ENCODE measurements at regions not wholly inside any gene's neighbourhood (a gene's known extent, or its start where the extent isn't known, plus 50 kb on each side); places are given as distances from the start of the nearest gene placed in this dataset.

DNA sequence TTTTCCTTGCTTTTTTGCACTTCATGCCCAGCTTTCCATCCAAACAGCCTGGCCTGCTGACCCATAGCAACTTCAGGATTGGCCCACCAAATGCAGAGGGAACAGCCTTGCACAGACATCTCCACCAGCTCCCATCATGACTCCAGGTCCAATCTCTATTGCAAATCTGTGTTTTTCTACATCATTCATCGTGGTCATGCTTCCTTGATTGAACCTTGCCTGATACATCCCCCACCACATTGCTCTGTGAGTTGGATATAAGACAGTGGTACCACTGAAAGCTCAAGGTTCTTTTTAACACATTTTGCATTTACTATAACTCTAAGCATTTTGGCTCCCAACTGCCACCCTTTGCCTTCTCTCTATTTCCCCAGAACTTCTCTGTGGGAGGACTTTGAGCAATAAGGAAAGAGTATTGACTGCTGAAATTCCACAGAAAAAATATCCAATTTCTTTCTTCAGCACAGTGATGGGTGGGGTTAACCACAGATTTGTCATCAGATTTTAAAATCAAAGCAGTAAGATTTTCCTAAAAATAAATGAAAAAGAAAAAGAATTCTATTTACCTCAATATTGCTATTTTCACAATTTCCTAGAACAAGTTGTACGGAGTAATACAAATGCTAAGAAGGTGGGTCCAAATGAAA is 114.6 kb upstream of the GALNT15 start:
- Histone ChIP-seq H3K27me3 (ENCODE audit: control insufficient read depth in 1 of 2, insufficient read depth in 2 of 2, low read length in 2 of 2) (no peaks in the 10 kb centered on the region), H3K27ac (ENCODE audit: low read depth, low read length) (peak overlapping the region; percentile 4), H3K9ac (ENCODE audit: low read depth in 1 of 2, low read length in 2 of 2) (no peak overlapping the region), H3K4me1 (ENCODE audit: control insufficient read depth in 1 of 2, insufficient read depth in 2 of 2, low read length in 2 of 2) (no peaks in the 10 kb centered on the region), H3K36me3 (ENCODE audit: control insufficient read depth in 1 of 2, insufficient read depth in 2 of 2, low read length in 2 of 2) (no peaks in the 10 kb centered on the region), H3K4me3 (ENCODE audit: low read depth in 1 of 2, low read length in 2 of 2) (no peak overlapping the region), H3K9me3 (ENCODE audit: control insufficient read depth in 1 of 2, low read length in 2 of 2) (no peaks in the 10 kb centered on the region)

GRCh38 chr3:16060358-16060852 is 114.1 kb upstream of the GALNT15 start:
- peak overlapping the region; percentile 63 for H3K27ac ChIP-seq (ENCODE audit: low read depth, low read length)
- H3K4me3 ChIP-seq (ENCODE audit: low read depth in 1 of 2, low read length in 2 of 2) = no peak overlapping the region
- H3K4me1 ChIP-seq (ENCODE audit: control insufficient read depth in 1 of 2, insufficient read depth in 2 of 2, low read length in 2 of 2) = no peaks in the 10 kb centered on the region
- H3K9me3 ChIP-seq (ENCODE audit: control insufficient read depth in 1 of 2, low read length in 2 of 2) = no peaks in the 10 kb centered on the region
- H3K27me3 ChIP-seq (ENCODE audit: control insufficient read depth in 1 of 2, insufficient read depth in 2 of 2, low read length in 2 of 2) = no peaks in the 10 kb centered on the region
- H3K36me3 ChIP-seq (ENCODE audit: control insufficient read depth in 1 of 2, insufficient read depth in 2 of 2, low read length in 2 of 2) = no peaks in the 10 kb centered on the region
- H3K9ac ChIP-seq (ENCODE audit: low read depth in 1 of 2, low read length in 2 of 2) = no peak overlapping the region

GRCh38 chr3:16060945-16061344 is 113.5 kb upstream of the GALNT15 start:
- Histone ChIP-seq H3K27me3 (ENCODE audit: control insufficient read depth in 1 of 2, insufficient read depth in 2 of 2, low read length in 2 of 2) (no peaks in the 10 kb centered on the region), H3K9ac (ENCODE audit: low read depth in 1 of 2, low read length in 2 of 2) (no peak overlapping the region), H3K9me3 (ENCODE audit: control insufficient read depth in 1 of 2, low read length in 2 of 2) (no peaks in the 10 kb centered on the region), H3K36me3 (ENCODE audit: control insufficient read depth in 1 of 2, insufficient read depth in 2 of 2, low read length in 2 of 2) (no peaks in the 10 kb centered on the region), H3K4me3 (ENCODE audit: low read depth in 1 of 2, low read length in 2 of 2) (no peak overlapping the region), H3K27ac (ENCODE audit: low read depth, low read length) (peak overlapping the region; percentile 63), H3K4me1 (ENCODE audit: control insufficient read depth in 1 of 2, insufficient read depth in 2 of 2, low read length in 2 of 2) (no peaks in the 10 kb centered on the region)

GRCh38 chr3:16061491-16061890 is 113.0 kb upstream of the GALNT15 start:
- Histone ChIP-seq H3K27me3 (ENCODE audit: control insufficient read depth in 1 of 2, insufficient read depth in 2 of 2, low read length in 2 of 2) (no peaks in the 10 kb centered on the region), H3K9ac (ENCODE audit: low read depth in 1 of 2, low read length in 2 of 2) (no peak overlapping the region), H3K4me3 (ENCODE audit: low read depth in 1 of 2, low read length in 2 of 2) (no peak overlapping the region), H3K36me3 (ENCODE audit: control insufficient read depth in 1 of 2, insufficient read depth in 2 of 2, low read length in 2 of 2) (no peaks in the 10 kb centered on the region), H3K9me3 (ENCODE audit: control insufficient read depth in 1 of 2, low read length in 2 of 2) (no peaks in the 10 kb centered on the region), H3K27ac (ENCODE audit: low read depth, low read length) (no peak overlapping the region), H3K4me1 (ENCODE audit: control insufficient read depth in 1 of 2, insufficient read depth in 2 of 2, low read length in 2 of 2) (no peaks in the 10 kb centered on the region)

DNA sequence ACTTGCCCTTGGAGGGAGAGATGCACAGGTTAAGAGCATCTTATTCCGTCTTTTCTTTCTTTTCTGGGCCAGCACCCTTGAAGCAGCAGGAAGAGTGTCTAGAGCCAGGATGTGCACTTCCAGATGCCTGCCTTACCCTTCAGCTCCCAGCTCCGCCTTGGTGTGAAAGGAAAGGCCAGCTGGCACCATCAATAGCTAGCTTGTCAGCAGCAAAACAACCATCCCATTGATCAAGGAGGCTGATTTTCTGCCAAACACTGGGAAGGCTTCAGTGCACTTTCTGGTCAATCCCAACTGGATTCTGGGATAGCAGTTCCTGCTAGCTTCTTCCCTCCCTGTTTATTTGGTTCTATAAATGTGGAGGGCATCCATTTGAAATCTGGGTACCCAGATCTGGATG is 110.9 kb upstream of the GALNT15 start:
- Histone ChIP-seq H3K36me3 (ENCODE audit: control insufficient read depth in 1 of 2, insufficient read depth in 2 of 2, low read length in 2 of 2) (no peaks in the 10 kb centered on the region), H3K9ac (ENCODE audit: low read depth in 1 of 2, low read length in 2 of 2) (no peak overlapping the region), H3K4me1 (ENCODE audit: control insufficient read depth in 1 of 2, insufficient read depth in 2 of 2, low read length in 2 of 2) (no peaks in the 10 kb centered on the region), H3K27me3 (ENCODE audit: control insufficient read depth in 1 of 2, insufficient read depth in 2 of 2, low read length in 2 of 2) (no peaks in the 10 kb centered on the region), H3K27ac (ENCODE audit: low read depth, low read length) (no peak overlapping the region), H3K9me3 (ENCODE audit: control insufficient read depth in 1 of 2, low read length in 2 of 2) (no peaks in the 10 kb centered on the region), H3K4me3 (ENCODE audit: low read depth in 1 of 2, low read length in 2 of 2) (no peak overlapping the region)

GRCh38 chr3:16064642-16065414 is 109.7 kb upstream of the GALNT15 start:
- Histone ChIP-seq H3K36me3 (ENCODE audit: control insufficient read depth in 1 of 2, insufficient read depth in 2 of 2, low read length in 2 of 2) (no peaks in the 10 kb centered on the region), H3K9me3 (ENCODE audit: control insufficient read depth in 1 of 2, low read length in 2 of 2) (no peaks in the 10 kb centered on the region), H3K27me3 (ENCODE audit: control insufficient read depth in 1 of 2, insufficient read depth in 2 of 2, low read length in 2 of 2) (no peaks in the 10 kb centered on the region), H3K9ac (ENCODE audit: low read depth in 1 of 2, low read length in 2 of 2) (no peak overlapping the region), H3K4me1 (ENCODE audit: control insufficient read depth in 1 of 2, insufficient read depth in 2 of 2, low read length in 2 of 2) (no peaks in the 10 kb centered on the region), H3K27ac (ENCODE audit: low read depth, low read length) (no peak overlapping the region), H3K4me3 (ENCODE audit: low read depth in 1 of 2, low read length in 2 of 2) (no peak overlapping the region)

DNA sequence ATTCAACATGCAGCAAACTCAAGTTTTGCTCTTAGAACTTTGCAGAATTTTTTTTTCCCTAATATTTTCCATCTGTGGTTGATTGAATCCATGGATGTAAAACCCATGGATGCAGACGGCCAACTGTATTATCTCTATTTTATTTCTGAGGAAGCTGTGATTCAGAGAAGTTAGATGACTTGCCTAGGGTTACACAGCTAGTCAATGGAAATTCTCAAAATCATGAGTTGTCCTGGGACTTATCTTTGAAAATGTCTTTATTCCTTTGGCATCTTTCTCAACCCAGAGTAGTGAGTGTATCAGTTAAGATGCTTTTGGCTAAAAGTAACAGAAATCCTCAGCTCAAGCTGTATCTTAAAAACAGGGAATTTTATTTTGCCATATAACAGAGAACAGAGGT is 107.9 kb upstream of the GALNT15 start:
- Histone ChIP-seq H3K4me3 (ENCODE audit: low read depth in 1 of 2, low read length in 2 of 2) (no peak overlapping the region), H3K27ac (ENCODE audit: low read depth, low read length) (no peak overlapping the region), H3K36me3 (ENCODE audit: control insufficient read depth in 1 of 2, insufficient read depth in 2 of 2, low read length in 2 of 2) (no peaks in the 10 kb centered on the region), H3K9ac (ENCODE audit: low read depth in 1 of 2, low read length in 2 of 2) (no peak overlapping the region), H3K4me1 (ENCODE audit: control insufficient read depth in 1 of 2, insufficient read depth in 2 of 2, low read length in 2 of 2) (no peaks in the 10 kb centered on the region), H3K27me3 (ENCODE audit: control insufficient read depth in 1 of 2, insufficient read depth in 2 of 2, low read length in 2 of 2) (no peaks in the 10 kb centered on the region), H3K9me3 (ENCODE audit: control insufficient read depth in 1 of 2, low read length in 2 of 2) (no peaks in the 10 kb centered on the region)

GRCh38 chr3:16066975-16067374 is 107.5 kb upstream of the GALNT15 start:
- no peak overlapping the region for H3K4me3 ChIP-seq (ENCODE audit: low read depth in 1 of 2, low read length in 2 of 2)
- no peaks in the 10 kb centered on the region for H3K4me1 ChIP-seq (ENCODE audit: control insufficient read depth in 1 of 2, insufficient read depth in 2 of 2, low read length in 2 of 2)
- H3K27me3 ChIP-seq (ENCODE audit: control insufficient read depth in 1 of 2, insufficient read depth in 2 of 2, low read length in 2 of 2) = no peaks in the 10 kb centered on the region
- H3K27ac ChIP-seq (ENCODE audit: low read depth, low read length) = no peak overlapping the region
- no peaks in the 10 kb centered on the region for H3K9me3 ChIP-seq (ENCODE audit: control insufficient read depth in 1 of 2, low read length in 2 of 2)
- H3K36me3 ChIP-seq (ENCODE audit: control insufficient read depth in 1 of 2, insufficient read depth in 2 of 2, low read length in 2 of 2) = no peaks in the 10 kb centered on the region
- H3K9ac ChIP-seq (ENCODE audit: low read depth in 1 of 2, low read length in 2 of 2) = no peak overlapping the region

DNA sequence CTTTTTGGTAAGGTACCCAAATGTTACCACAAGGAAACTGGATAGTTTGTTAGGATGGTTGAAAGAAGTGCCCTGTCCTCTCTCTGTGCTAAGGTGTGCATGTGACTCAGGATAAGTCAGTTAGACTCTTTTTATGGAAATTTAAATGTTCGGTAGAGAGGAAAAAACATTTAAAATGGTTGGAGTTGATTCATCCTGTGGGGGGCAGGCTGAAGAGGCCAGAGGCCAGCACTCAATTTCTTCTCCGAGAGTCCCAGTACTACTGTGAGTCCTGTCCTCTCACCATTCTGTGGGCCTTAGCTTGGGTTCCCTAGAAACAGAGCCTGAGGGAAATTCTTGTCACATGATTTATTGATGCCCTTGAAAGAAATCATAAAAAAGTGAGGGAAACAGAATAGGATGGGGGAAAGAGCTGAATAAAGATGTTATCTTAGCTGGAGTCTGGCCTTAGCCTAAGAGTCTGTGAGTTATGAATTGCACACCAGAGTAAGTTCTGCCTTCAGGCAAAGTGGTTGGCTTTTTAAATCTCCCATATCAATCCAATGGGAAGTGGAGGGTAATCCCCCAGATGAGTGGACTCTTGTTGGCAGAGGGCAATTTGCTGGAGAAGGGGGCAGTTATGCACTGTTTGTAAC is 106.5 kb upstream of the GALNT15 start:
- no peak overlapping the region for H3K4me3 ChIP-seq (ENCODE audit: low read depth in 1 of 2, low read length in 2 of 2)
- H3K27ac ChIP-seq (ENCODE audit: low read depth, low read length) = no peak overlapping the region
- H3K27me3 ChIP-seq (ENCODE audit: control insufficient read depth in 1 of 2, insufficient read depth in 2 of 2, low read length in 2 of 2) = no peaks in the 10 kb centered on the region
- no peaks in the 10 kb centered on the region for H3K4me1 ChIP-seq (ENCODE audit: control insufficient read depth in 1 of 2, insufficient read depth in 2 of 2, low read length in 2 of 2)
- H3K9ac ChIP-seq (ENCODE audit: low read depth in 1 of 2, low read length in 2 of 2) = no peak overlapping the region
- H3K9me3 ChIP-seq (ENCODE audit: control insufficient read depth in 1 of 2, low read length in 2 of 2) = no peaks in the 10 kb centered on the region
- H3K36me3 ChIP-seq (ENCODE audit: control insufficient read depth in 1 of 2, insufficient read depth in 2 of 2, low read length in 2 of 2) = no peaks in the 10 kb centered on the region

DNA sequence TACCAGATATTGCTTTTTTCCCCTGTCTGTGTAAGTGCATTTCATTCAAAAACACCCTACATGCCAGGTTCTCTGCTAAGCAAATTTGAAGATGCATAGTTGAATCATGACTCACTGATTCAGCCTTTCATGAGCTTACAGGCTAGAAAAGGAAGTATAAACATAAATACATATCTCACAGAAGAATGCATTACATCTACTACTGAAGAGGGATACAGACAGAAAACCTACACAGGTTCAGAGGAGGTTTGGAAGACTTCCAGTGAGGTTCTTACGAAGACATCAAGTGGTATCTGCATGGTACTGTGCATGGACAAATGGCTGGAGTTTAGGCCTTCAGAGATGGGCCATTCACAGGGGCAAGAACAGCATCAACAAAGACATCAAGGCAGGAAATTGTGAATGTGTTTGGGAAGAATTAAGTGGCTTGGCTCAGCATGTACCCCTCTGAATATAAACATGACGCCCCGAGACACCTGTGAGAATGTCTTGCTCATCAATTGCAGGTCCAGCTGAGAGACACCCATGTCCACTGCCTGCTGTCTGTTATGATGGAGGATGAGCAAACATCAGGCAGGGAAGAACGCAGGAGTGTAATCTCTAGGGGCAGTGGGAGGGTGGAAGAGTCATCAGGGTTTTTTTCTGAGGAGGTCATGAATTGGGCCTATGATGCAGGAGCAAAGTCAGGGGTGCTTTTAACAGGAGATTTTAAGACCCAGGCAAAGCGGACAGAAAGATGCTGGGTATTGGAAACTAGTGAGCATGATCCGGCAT is 105.1 kb upstream of the GALNT15 start:
- no peak overlapping the region for H3K27ac ChIP-seq (ENCODE audit: low read depth, low read length)
- no peaks in the 10 kb centered on the region for H3K36me3 ChIP-seq (ENCODE audit: control insufficient read depth in 1 of 2, insufficient read depth in 2 of 2, low read length in 2 of 2)
- no peaks in the 10 kb centered on the region for H3K27me3 ChIP-seq (ENCODE audit: control insufficient read depth in 1 of 2, insufficient read depth in 2 of 2, low read length in 2 of 2)
- H3K9ac ChIP-seq (ENCODE audit: low read depth in 1 of 2, low read length in 2 of 2) = no peak overlapping the region
- no peaks in the 10 kb centered on the region for H3K4me1 ChIP-seq (ENCODE audit: control insufficient read depth in 1 of 2, insufficient read depth in 2 of 2, low read length in 2 of 2)
- no peak overlapping the region for H3K4me3 ChIP-seq (ENCODE audit: low read depth in 1 of 2, low read length in 2 of 2)
- no peaks in the 10 kb centered on the region for H3K9me3 ChIP-seq (ENCODE audit: control insufficient read depth in 1 of 2, low read length in 2 of 2)
